Urothelium cell line (cell line): ENCODE measurements at regions not wholly inside any gene's neighbourhood (a gene's known extent, or its start where the extent isn't known, plus 50 kb on each side); places are given as distances from the start of the nearest gene placed in this dataset.
"Not testable (repeated sequence)": the region's sequence is repeated elsewhere in the genome, so short reads cannot be mapped to it uniquely, and the experiment has no call there.

Experiments used
- DNase-seq: peaks from one replicate; pipeline ENCODE4 v3.0.0; 2011; ENCODE audit warnings: low spot score, mixed read lengths
- FAIRE-seq: peaks from 2 replicates; lab custom pipeline; 2011; peaks lifted over from hg19 to GRCh38; lab: Jason Lieb, UNC

GRCh38 chr2:133968446-133968845 lies 285.4 kb upstream of the MGAT5 start:
- FAIRE-seq, result no peak

DNA sequence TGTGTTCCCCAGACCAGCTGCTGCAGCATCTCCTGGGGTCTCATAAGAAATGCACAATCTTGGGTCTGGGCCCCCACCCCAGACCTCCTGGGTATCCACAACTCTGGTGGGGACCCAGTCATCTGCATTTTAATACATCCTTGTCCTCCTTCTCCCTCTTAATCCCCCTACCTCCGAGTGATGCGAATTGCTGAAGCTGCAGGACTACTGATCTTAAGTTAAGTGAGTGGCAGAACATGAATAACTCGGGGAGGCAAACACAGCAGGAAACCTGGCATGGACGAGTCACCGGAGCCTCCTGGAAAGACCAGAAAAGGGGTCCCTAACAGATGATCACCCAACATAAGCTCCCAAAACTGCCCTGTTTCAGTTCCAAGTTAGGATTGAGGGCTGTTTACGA lies 283.2 kb upstream of the MGAT5 start:
- no peak for FAIRE-seq

More at GRCh38 chr2:133968446-133968845, 285.4 kb upstream of the MGAT5 start:
- no peak for DNase-seq

DNA sequence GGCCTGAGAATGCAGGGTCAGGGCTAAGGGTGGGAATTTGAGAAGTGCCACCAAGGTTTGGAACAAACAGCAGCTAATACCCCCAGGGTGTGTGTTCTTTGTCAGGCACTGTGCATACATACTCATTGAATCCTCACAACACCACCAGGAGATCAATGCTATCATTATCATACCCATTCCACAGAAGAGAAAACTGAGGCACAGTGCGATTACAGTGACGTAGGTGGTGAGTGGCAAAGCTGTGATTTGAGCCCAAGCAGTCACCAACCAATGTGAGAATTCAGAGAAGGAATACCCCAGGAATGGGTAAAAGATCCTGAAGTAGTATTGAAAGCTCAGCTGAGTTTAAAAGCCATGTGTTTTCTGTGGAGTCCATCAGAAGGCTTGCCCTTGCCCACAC lies 281.6 kb upstream of the MGAT5 start:
- FAIRE-seq, result no peak
- DNase-seq, result no peak

More for the DNA sequence above, 283.2 kb upstream of the MGAT5 start:
- DNase-seq, result no peak

- FAIRE-seq (no peak), DNase-seq (no peak)
These were observed 281.1 kb upstream of the MGAT5 start for GRCh38 chr2:133972786-133973185.

- DNase-seq, result no peak
- no peak for FAIRE-seq
These were observed 279.5 kb upstream of the MGAT5 start for GRCh38 chr2:133974353-133974752.

- no peak for DNase-seq
- no peak for FAIRE-seq
These were observed 278.7 kb upstream of the MGAT5 start for GRCh38 chr2:133975135-133975534.

GRCh38 chr2:133975676-133976428 lies 278.0 kb upstream of the MGAT5 start:
- DNase-seq (no peak), FAIRE-seq (no peak)

GRCh38 chr2:133976659-133977058 lies 277.2 kb upstream of the MGAT5 start:
- DNase-seq (no peak), FAIRE-seq (no peak)

DNA sequence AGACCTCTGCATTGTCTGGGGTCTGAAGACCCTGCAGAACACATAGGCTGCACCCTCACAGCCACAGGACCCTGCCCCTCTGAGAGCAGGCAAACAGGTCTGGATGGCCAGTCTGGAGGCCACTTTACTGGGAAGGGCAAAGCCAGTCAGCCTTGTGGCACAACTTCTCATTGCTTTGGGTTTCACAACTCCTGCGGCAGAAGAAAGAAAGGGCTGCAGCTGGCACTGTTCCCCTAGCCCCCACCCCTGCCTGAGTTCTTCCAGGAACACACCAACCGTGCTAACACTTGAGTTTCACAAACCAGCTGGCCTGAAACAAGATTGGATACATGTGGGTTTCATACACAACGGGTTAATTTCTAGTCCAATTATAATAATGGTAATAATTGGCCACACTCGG lies 276.5 kb upstream of the MGAT5 start:
- FAIRE-seq, result no peak
- no peak for DNase-seq

- DNase-seq, result no peak
- no peak for FAIRE-seq
These were observed 271.6 kb upstream of the MGAT5 start for GRCh38 chr2:133982256-133982655.

DNA sequence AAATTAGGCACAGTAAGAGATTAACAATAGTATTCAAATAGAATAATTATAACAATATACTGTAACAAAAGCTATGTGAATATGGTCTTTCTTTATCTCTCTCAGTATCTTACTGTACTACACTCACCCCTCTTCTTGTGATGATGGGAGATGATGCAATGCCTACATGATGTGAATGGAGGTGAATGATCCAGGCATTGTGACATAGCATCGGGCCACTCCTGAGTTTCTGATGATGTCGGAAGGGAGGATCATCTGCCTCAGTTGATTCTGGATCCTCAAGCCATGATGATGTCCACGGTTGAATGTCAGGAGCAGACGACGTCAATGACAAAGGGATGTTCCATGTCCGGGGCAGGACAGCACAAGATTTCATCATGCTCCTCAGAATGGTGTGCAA lies 268.3 kb upstream of the MGAT5 start:
- no peak for FAIRE-seq
- DNase-seq, result no peak

DNA sequence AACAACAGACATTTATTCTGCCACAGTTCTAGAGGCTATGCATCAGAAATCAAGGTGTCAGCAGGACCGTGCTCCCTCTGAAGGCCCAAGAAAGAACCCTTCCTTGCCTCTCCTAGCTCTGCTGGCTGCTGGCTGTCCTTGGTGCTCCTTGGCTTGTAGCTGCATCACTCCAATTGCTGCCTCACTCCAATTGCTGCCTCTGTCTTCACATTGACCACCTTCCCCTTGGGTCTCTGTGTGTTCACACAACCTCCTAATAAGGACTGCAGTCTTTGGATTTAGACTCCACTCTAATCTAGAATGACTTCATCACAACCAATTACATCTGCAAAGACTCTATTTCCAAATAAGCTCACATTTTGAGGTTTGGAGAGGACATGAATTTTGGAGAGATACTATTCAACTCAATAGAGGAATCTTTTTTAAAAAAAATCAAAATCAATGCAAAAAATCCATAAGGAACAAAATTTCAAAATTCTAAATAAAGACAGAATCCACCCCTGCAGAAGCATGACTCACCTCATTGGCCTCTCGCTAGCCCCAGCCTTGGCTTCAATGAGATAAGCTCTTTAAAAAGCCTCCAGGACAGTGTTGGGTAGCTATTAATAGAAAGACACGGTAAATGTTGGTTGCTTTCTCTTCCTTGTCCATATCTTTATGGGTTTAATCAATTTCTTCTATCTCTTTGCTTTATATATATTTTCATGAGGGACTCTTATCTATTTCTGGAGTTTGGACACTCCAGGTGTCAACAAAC lies 267.6 kb upstream of the MGAT5 start:
- FAIRE-seq (peak; percentile 66), DNase-seq (peak; percentile 76)

- DNase-seq (no peak), FAIRE-seq (no peak)
These were observed 266.7 kb upstream of the MGAT5 start for GRCh38 chr2:133986881-133987795.

- FAIRE-seq, result no peak
These were observed 265.5 kb upstream of the MGAT5 start for GRCh38 chr2:133988316-133988891.

DNA sequence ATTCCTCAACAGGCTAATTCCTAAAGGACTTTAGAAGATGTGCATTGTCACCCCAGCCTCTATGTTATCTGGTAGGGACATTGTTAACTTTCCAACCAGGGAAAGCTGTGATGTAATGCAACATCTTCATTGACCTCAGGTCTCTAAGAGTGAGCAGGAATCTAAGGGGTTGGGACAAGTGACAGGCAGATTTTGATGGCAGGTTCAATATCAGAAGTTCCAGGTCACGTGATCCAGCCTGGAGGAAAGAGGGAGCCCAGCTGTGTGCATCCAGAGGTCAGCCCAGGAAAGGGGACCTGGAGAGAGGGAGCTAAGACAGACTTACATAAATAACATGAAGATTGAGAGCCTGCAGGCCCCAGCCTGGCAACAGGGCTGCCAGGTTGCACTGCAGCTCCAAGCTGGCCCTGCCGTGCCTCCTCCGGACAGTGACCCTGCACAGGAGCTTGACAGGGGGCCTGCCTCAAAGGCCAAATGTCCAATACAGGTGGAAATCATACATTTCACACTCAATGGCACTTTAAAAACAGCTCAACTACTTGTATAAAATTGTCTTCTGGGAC lies 262.2 kb upstream of the MGAT5 start:
- no peak for FAIRE-seq
- no peak for DNase-seq

More at GRCh38 chr2:133988316-133988891, 265.5 kb upstream of the MGAT5 start:
- no peak for DNase-seq

DNA sequence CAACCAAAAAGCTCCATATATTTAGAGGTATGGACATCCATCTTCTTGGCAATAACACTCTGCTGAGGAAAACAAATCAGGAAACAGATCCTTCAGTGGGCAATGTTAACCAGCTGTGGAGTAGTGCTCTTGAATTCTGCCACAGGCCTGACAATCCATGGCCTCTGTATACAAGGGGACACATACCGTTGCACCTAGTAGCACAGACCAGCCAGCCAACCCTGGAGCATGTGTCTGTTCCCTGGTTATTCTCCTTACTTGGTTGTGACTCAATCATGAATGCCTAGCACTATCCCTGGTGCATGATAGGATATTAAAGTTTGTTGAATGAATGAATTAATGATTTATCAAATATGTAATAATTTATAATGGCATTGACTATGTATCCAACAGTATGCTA lies 261.4 kb upstream of the MGAT5 start:
- FAIRE-seq, result no peak
- no peak for DNase-seq

DNA sequence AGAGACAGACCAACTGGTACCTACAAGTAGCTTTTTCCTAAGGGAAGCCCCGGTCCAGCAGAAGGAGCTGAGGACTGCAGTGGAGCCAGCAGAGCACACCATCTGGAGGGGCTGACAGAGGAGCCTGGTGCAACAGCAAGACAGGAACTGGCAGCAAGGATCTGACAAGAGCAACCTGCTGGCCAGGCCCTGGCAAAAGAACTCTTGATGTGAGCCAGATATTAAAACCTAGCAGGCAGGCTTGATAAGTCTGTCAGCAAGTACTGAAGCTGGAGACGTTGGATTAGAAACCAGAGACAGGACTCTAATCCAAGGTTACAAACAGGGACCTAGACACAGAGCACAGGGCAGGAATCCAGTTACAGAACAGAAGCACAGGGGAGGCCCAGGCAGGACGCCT lies 260.7 kb upstream of the MGAT5 start:
- DNase-seq (no peak), FAIRE-seq (no peak)

DNA sequence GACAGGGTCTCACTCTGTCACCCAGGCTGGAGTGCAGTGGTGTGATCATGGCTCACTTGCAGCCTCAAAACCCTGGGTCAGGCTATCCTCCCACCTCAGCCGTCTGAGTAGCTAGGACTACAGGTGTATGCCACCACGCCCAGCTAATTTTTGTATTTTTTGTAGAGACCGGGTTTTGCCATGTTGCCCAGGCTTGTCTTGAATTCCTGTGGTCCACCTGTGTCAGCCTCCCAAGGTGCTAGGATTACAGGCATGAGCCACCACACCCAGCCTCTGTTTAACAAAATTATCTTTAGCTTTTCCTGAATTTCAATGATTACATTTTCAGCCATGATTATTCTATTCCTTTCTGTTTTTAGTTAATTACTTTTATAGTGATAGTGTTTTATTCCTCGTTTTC lies 255.1 kb upstream of the MGAT5 start:
- FAIRE-seq, result not testable (repeated sequence)

DNA sequence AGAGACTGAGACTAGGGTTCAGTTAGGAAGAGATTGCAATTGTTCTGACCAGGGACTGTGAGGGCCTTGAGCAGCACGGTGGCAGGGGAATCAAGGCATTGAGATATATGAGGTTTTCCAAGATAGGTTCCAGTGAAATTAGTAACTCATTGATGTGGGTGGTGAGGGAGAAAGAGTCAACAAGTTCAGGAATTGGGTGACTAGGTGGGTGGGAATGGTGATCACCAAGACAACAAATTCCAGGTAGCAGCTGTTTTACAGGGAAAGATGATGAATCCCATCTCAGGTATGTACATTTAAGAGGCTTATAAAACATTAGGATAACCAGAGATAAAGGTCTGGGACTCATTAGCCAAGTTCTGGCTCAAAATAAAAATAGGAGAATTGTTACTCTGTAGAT lies 251.5 kb upstream of the MGAT5 start:
- FAIRE-seq (no peak), DNase-seq (no peak)

More for the DNA sequence above, 255.1 kb upstream of the MGAT5 start:
- not testable (repeated sequence) for DNase-seq

- FAIRE-seq, result no peak
- no peak for DNase-seq
These were observed 251.0 kb upstream of the MGAT5 start for GRCh38 chr2:134002921-134003320.
